ENCODE measurements at regions not wholly inside any gene's neighbourhood (a gene's known extent, or its start where the extent isn't known, plus 50 kb on each side); places are given as distances from the start of the nearest gene placed in this dataset.

- DNase-seq: no peak
These were observed 104.7 kb upstream of the DSEL start for GRCh38 chr18:67621049-67621713.

DNA sequence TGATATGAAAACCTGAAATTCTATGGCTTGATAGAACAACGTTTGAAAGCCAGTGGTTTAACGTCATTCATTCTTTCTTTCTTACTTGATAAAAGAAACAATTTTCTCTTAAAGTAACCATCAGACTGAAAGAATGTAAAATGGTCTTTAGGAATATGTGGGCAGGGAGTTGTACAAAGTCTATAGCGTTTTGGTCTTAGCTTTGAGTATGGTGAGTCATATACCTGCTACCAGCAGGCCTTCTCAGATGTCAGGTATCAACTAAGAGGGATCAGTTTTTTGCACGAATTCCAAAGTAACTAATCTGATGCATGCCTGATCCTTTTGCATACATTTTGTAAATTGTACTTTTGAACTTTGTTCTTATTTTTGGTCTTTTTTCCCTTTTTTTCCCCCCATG is 101.5 kb upstream of the DSEL start:
- no peak for DNase-seq

- no peak for DNase-seq
These were observed 99.4 kb upstream of the DSEL start for GRCh38 chr18:67615876-67616275.

DNA sequence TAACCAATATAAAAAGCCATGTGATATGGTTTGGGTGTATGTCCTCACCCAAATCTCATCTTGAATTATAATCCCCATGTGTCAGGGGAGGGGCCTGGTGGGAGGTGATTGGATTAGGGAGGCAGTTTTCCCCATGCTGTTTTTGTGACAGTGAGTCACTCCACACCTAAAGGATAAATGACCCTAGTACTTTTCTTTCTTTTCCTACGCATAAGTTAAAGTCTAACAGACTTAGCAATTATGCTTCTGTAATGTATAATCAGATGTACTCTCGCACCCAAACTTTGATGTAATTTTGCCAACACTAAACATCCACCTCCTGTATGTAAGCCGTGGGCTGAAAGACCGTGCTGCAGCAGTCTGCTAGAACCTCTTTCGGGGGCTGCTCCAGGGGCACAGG is 97.2 kb upstream of the DSEL start:
- DNase-seq: no peak

GRCh38 chr18:67612281-67612680 is 95.8 kb upstream of the DSEL start:
- no peak for DNase-seq

DNA sequence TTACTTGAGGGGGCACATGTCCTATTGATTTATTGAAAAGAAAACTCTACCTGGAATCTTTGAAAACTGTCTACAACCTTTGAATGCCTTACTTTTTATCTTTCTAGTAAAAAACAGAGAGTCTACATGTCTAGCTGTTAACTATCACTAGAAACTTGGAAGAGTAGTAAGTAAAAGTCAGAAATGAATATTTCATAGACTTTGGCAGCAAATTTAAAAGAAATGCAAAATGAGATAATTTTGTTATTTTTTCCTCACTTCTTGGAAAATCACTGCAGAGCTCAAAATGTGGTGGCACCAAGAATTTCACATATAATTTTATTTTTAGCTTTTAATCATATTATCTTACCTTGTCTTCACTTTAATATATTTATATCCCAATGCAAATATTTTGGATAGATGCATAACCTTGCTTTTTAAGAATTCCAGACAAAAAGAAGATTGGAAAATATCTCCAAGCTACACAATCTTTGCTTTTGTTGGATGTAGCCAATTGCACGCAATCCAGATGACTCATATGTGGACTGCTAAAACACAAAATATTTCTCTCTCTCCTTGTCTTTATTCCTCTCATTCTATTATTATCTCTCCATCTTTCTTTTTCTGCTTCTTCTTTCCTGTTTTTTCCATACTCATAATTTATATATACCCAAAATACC is 92.2 kb upstream of the DSEL start:
- no peak for DNase-seq

DNA sequence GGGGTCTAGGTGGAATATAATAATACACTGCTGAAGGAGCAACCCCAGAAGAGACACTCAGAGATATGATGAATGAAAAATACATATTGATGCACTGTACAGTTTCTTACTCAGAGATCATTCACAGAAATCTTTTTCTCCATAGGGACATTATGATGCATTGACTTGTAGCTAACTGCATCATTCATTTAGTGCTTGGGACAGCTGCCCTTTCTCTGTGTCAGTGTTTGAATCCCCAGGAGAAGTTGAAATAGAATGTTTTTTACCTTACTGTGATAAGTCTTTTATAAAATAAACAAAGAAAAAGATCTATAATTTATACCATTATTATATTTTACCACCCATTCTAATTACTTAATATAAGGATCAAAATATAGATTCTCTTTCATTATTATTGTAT is 91.7 kb upstream of the DSEL start:
- no peak for DNase-seq

DNA sequence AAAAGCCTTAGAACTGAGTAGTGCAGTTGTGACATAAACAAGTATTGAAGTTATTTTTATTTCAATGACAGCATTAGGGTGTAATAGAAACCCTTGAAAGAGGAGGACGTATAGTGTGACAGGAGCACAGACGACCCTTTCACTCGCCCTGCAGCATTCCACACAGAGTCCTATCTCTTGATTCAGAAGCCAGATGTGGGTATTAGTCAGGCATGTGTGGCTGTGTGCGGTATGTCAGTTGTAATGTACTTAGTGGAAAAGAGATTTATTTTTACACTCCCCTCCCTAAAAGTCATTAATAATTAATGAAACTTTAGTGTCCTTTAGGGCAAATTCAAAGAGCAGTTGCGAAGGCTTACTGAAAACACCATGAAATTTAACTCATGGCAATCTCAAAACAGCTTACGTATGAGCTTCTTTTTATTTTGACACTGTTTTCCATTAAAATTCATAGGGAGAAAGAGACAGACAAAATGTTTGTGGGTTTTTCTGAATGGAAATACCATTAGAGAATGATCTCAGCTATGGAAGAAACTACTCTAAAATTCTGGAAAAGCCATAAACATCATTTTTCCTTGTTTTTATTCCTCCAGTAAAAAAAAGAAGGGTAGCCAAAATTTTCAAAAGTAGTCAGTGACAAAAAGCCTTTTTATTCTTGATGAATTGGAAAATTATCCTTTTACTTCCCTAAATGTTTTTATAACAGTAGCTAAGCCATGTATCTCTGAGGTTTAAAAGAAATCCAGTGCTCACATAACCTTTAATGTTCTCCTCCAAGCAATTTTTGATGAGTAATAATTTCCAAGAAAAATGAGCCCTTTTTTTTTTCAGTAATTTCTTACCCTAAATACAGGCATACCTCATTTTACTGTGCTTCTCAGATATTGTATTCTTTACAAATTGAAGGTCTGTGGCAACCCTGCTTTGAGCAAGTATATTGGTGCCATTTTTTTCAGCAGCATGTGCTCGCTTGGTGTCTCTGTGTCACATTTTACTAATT is 84.0 kb upstream of the DSEL start:
- DNase-seq: no peak

GRCh38 chr18:67599277-67599676 is 82.8 kb upstream of the DSEL start:
- DNase-seq: no peak

DNA sequence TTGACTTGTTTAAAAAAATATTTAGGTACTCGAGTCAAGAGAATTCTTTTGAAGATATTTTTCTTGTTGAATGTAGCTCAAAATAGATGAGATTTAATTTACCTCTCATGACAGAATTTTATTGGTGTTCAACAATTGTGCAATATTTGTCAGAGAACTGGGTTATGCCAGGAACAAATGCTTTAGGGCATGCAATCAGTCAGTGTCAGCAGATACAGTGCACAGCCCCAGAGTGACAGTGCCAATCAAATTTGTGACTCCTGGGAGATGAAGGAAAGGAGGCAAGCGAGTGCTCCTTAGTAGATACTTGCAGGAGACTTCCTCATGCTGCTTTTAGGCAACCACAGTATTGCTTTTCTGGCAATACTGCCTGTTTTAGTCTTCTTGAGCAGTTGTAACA is 81.2 kb upstream of the DSEL start:
- DNase-seq: no peak

GRCh38 chr18:67596003-67596402 is 79.5 kb upstream of the DSEL start:
- DNase-seq: no peak

- no peak for DNase-seq
These were observed 74.1 kb upstream of the DSEL start for GRCh38 chr18:67590571-67591141.

DNA sequence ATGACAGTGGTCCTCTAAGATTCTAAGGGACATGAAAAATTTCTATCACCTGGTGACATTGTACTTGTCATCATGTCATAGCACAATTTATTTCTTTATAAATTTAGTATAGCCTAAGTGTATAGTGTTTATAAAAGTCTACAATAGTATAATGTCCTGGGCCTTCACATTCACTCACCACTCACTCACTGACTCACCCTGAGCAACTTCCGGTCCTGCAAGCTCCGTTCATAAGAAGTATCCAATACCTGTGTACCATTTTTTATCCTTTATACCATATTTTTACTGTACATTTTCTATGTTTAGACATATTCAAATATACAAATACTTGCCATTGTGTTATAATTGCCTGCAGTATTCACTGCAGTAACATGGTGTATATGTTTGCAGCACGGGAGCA is 72.8 kb upstream of the DSEL start:
- no peak for DNase-seq

DNA sequence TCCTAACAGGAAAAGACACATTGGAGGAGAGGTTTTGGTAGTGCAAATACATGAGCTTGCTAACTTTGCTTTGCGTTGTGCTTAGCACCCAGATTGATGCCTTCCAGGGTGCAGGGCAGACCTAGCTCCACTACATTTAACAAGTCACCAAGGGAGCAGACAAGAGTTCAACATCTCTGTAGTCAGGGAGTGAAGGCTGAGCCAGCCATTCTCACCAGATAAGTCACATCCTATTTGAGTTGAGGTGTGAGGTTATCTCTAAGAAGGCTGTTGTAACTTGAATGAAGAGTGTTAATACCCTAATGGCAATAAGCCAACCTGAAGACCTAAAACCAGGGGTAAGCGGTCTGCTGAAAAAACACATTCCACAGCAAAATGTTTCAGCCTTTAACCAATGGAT is 69.6 kb upstream of the DSEL start:
- DNase-seq: no peak

DNA sequence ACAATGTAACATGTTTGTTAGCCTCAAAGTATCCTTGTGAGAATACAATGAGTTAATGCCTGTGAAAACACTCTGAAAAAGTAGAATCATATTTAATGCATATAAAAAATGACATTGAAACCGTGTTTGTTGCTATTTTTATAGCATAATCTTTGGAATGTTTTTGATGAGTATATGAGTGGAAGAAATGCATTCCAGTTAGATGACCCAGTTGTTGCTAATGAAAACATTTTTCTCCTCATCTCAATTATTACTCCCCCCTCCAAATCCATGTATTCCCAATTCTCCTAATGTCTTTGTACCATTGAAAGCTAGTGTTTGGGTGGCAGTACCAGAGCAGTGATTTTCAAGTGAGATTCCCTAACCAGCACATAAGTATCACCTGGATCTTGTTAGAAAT is 67.1 kb upstream of the DSEL start:
- DNase-seq: no peak

- no peak for DNase-seq
These were observed 66.0 kb upstream of the DSEL start for GRCh38 chr18:67582488-67582887.

DNA sequence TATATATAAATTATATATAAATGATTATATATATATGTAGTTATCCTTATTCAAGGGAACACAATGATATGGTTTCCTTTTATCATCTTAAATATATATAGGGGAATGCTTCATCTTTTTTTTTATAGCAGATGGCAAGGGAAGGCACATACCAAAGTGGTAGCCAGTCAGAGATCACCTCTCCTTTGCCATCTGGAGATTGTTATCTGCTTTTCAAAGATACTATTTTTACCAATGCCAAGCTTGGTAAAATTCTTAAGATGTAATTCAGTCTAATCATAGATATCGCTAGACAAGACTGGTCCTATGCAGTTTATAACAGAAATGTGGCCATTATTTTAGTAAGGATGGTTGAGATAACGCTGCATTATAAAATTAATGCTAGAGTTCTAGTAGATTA is 64.7 kb upstream of the DSEL start:
- DNase-seq: no peak

GRCh38 chr18:67577386-67577785 is 60.9 kb upstream of the DSEL start:
- no peak for DNase-seq

DNA sequence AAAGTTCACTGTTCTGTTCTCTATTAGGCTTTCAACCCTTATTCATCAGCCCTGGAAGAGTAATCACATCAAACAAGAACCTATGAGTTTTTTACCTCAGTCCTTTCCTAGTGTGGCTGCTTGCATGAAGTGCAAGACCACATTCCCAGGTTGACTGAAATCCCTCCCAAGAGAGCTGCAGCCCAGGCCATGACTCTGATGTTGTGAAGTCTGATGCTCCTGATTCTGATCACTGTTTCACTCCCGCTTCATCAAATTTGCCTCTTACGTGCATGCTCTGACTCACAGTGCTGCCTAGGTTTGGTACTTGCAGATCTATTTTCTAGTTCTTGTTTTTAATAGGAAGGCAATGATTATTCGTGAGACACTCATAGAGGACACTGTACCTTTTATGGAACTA is 58.2 kb upstream of the DSEL start:
- DNase-seq: no peak

- no peak for DNase-seq
These were observed 51.6 kb upstream of the DSEL start for GRCh38 chr18:67568166-67568565.

All from CD4-positive, alpha-beta T cell treated with Interleukin-17A for 1 hour (primary cell).